HG03159 (cell line): ENCODE measurements at regions not wholly inside any gene's neighbourhood (a gene's known extent, or its start where the extent isn't known, plus 50 kb on each side); places are given as distances from the start of the nearest gene placed in this dataset.

Source experiments
- ATAC-seq: cut with Tn5 transposase; IDR thresholded peaks from one replicate; pipeline ENCODE4 v1.9.1; 2021; ENCODE audit warnings: mild to moderate bottlenecking, moderate library complexity; ENCODE audit not compliant: unreplicated experiment

- no peak for ATAC-seq
Observed at GRCh38 chr4:73001885-73002284, 67.6 kb downstream of the COX18 start.

GRCh38 chr4:72997409-72997808 lies 72.1 kb downstream of the COX18 start:
- ATAC-seq = no peak

- no peak for ATAC-seq
Observed at GRCh38 chr4:72994670-72995069, 74.8 kb downstream of the COX18 start.

GRCh38 chr4:72993876-72994275 lies 75.6 kb downstream of the COX18 start:
- ATAC-seq = no peak

GRCh38 chr4:72991873-72992272 lies 77.6 kb downstream of the COX18 start:
- no peak for ATAC-seq

- ATAC-seq = no peak
Observed at GRCh38 chr4:72987741-72988729, 81.5 kb downstream of the COX18 start.

- no peak for ATAC-seq
Observed at GRCh38 chr4:72984351-72984750, 85.2 kb downstream of the COX18 start.

GRCh38 chr4:72983709-72984108 lies 85.8 kb downstream of the COX18 start:
- ATAC-seq = no peak

- ATAC-seq = no peak
Observed at GRCh38 chr4:72977936-72978485, 91.5 kb downstream of the COX18 start.

GRCh38 chr4:72975488-72975784 lies 94.1 kb downstream of the COX18 start:
- ATAC-seq = no peak

- no peak for ATAC-seq
Observed at GRCh38 chr4:72974694-72975487, 94.6 kb downstream of the COX18 start.

- no peak for ATAC-seq
Observed at GRCh38 chr4:72971572-72971971, 97.9 kb downstream of the COX18 start.

GRCh38 chr4:72970756-72971155 lies 98.8 kb downstream of the COX18 start:
- no peak for ATAC-seq

GRCh38 chr4:72969976-72970375 lies 99.5 kb downstream of the COX18 start:
- ATAC-seq = no peak

- ATAC-seq = no peak
Observed at GRCh38 chr4:72966652-72967051, 102.9 kb downstream of the COX18 start.

- no peak for ATAC-seq
Observed at GRCh38 chr4:72959411-72959810, 110.1 kb downstream of the COX18 start.

- ATAC-seq = no peak
Observed at GRCh38 chr4:72954811-72955210, 114.7 kb downstream of the COX18 start.

GRCh38 chr4:72953571-72953970 lies 115.9 kb downstream of the COX18 start:
- no peak for ATAC-seq

- no peak for ATAC-seq
Observed at GRCh38 chr4:72951628-72952027, 117.9 kb downstream of the COX18 start.

GRCh38 chr4:72951147-72951546 lies 118.4 kb downstream of the COX18 start:
- ATAC-seq = no peak

GRCh38 chr4:72948080-72948479 lies 121.4 kb downstream of the COX18 start:
- no peak for ATAC-seq
